Spleen (tissue), 7 donors: ENCODE measurements at regions not wholly inside any gene's neighbourhood (a gene's known extent, or its start where the extent isn't known, plus 50 kb on each side); places are given as distances from the start of the nearest gene placed in this dataset.

ENCODE experiments used
- CTCF ChIP-seq, 11 experiments: fragments of 200-600 bp in 7 of 11; fragments of 450-650 bp in 4 of 11; sonication (generic) in 4 of 11; IDR thresholded peaks in 8 of 11; conservative IDR thresholded peaks in 3 of 11; 1 replicate in 7 of 11; 2 replicates in 4 of 11; pipeline versions ENCODE4 v1.4.0 to v1.8.0; 2016 to 2021; ENCODE audit warnings: antibody characterized with exemption in 11 of 11, inconsistent platforms in 4 of 11, mild to moderate bottlenecking in 1 of 11
- POLR2A ChIP-seq, 3 donors: fragments of 450-650 bp; IDR thresholded peaks; one replicate each; pipeline ENCODE4 v1.5.1; 2017; ENCODE audit warnings: antibody characterized with exemption in 3 of 3, mild to moderate bottlenecking in 1 of 3
- POLR2AphosphoS5 ChIP-seq, 3 donors: sonication (generic); formaldehyde crosslinking; IDR thresholded peaks; one replicate each; pipeline ENCODE4 v1.5.1; 2017; ENCODE audit warnings: antibody characterized with exemption in 3 of 3
- donor health status: DM: no; HTN: no; CAD: no; lungs with moderate emphysema.
- donor health status: DM: no; HTN: no; CAD: no.
- donor health status: DM: no; HTN: no; CAD: no.

- TF ChIP-seq CTCF (IDR thresholded peaks at IDR 0.05 in 8 of 11, conservative IDR thresholded peaks at IDR 0.05 in 3 of 11) (no peak), POLR2A (IDR thresholded peaks at IDR 0.05) (no peak), POLR2AphosphoS5 (IDR thresholded peaks at IDR 0.05) (no peak)
These were observed 347.5 kb downstream of the KCNA4 start for GRCh38 chr11:29669310-29669709.
